Activated naive CD4-positive, alpha-beta T cell treated with anti-CD3 and anti-CD28 coated beads, Interleukin-2, amount 50 U/mL, for 24 hours (primary cell): ENCODE measurements at regions not wholly inside any gene's neighbourhood (a gene's known extent, or its start where the extent isn't known, plus 50 kb on each side); places are given as distances from the start of the nearest gene placed in this dataset.
"Not testable (repeated sequence)": the region's sequence is repeated elsewhere in the genome, so short reads cannot be mapped to it uniquely, and the experiment has no call there.

ENCODE experiments used
- H3K27ac Mint-ChIP-seq: one replicate; pipeline ENCODE4 v1.8.0; 2021; ENCODE audit warnings: mild to moderate bottlenecking, mixed read lengths
- H3K27me3 Mint-ChIP-seq: one replicate; pipeline ENCODE4 v1.8.0; 2021; ENCODE audit warnings: mixed read lengths
- H3K36me3 Mint-ChIP-seq: one replicate; pipeline ENCODE4 v1.8.0; 2021; ENCODE audit warnings: mixed read lengths
- H3K4me1 Mint-ChIP-seq: one replicate; pipeline ENCODE4 v1.8.0; 2021; ENCODE audit warnings: mixed read lengths
- H3K4me3 Mint-ChIP-seq: one replicate; pipeline ENCODE4 v1.8.0; 2021; ENCODE audit warnings: mild to moderate bottlenecking, mixed read lengths
- H3K9me3 Mint-ChIP-seq: one replicate; pipeline ENCODE4 v1.8.0; 2021; ENCODE audit warnings: mixed read lengths

- Mint-ChIP-seq H3K27me3 (no peaks in the 10 kb centered on the region), H3K9me3 (no peaks in the 10 kb centered on the region), H3K4me3 (no peak overlapping the region), H3K27ac (no peak overlapping the region), H3K36me3 (peaks cover 5% of the 10 kb centered on the region), H3K4me1 (peaks cover 6% of the 10 kb centered on the region)
Measured at GRCh38 chr9:75197561-75197960, 109.2 kb downstream of the OSTF1 start.

DNA sequence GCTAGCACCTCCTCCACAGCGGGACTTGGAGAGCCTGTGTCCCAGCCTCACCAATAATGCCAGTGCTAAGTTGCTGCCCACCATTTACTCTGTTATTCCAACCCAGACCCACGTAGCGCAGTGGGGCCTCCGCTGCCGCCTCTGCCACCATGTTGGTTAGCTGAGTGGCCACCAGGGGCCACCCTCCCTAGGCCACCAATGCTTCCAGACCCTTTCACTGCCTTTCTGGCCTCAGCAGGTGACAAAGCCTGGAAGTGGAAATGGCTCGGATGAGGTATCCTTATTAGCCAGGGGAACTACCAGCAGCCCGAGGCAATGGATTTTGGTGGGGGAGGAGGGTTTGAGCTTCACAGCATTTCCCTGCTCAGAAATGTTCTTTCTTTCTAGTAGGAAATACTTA is 110.1 kb downstream of the OSTF1 start:
- Mint-ChIP-seq H3K9me3 (no peaks in the 10 kb centered on the region), H3K27ac (no peak overlapping the region), H3K27me3 (no peaks in the 10 kb centered on the region), H3K36me3 (peaks cover 5% of the 10 kb centered on the region), H3K4me3 (no peak overlapping the region), H3K4me1 (peaks cover 6% of the 10 kb centered on the region)

- Mint-ChIP-seq H3K4me1 (peaks cover 6% of the 10 kb centered on the region), H3K27ac (no peak overlapping the region), H3K4me3 (no peak overlapping the region), H3K27me3 (no peaks in the 10 kb centered on the region), H3K36me3 (no peaks in the 10 kb centered on the region), H3K9me3 (no peaks in the 10 kb centered on the region)
Measured at GRCh38 chr9:75200892-75201470, 112.7 kb downstream of the OSTF1 start.

GRCh38 chr9:75201480-75202209 is 113.3 kb downstream of the OSTF1 start:
- no peak overlapping the region for H3K27ac Mint-ChIP-seq

GRCh38 chr9:75207997-75208396 is 119.7 kb downstream of the OSTF1 start:
- peaks cover 12% of the 10 kb centered on the region for H3K36me3 Mint-ChIP-seq
- H3K4me3 Mint-ChIP-seq, H3K27me3 Mint-ChIP-seq, H3K9me3 Mint-ChIP-seq, H3K4me1 Mint-ChIP-seq, H3K27ac Mint-ChIP-seq: not testable (repeated sequence)

More at GRCh38 chr9:75201480-75202209, 113.3 kb downstream of the OSTF1 start:
- no peaks in the 10 kb centered on the region for H3K9me3 Mint-ChIP-seq
- no peak overlapping the region for H3K4me3 Mint-ChIP-seq
- no peaks in the 10 kb centered on the region for H3K27me3 Mint-ChIP-seq
- H3K4me1 Mint-ChIP-seq = peaks cover 6% of the 10 kb centered on the region
- no peaks in the 10 kb centered on the region for H3K36me3 Mint-ChIP-seq

GRCh38 chr9:75210215-75210614 is 121.9 kb downstream of the OSTF1 start:
- H3K27ac Mint-ChIP-seq = no peak overlapping the region
- H3K36me3 Mint-ChIP-seq = peaks cover 15% of the 10 kb centered on the region
- no peaks in the 10 kb centered on the region for H3K27me3 Mint-ChIP-seq
- no peaks in the 10 kb centered on the region for H3K4me1 Mint-ChIP-seq
- H3K9me3 Mint-ChIP-seq = no peaks in the 10 kb centered on the region
- no peak overlapping the region for H3K4me3 Mint-ChIP-seq

GRCh38 chr9:75213765-75214164 is 125.5 kb downstream of the OSTF1 start:
- H3K9me3 Mint-ChIP-seq = no peaks in the 10 kb centered on the region
- H3K27ac Mint-ChIP-seq = no peak overlapping the region
- H3K27me3 Mint-ChIP-seq = no peaks in the 10 kb centered on the region
- no peak overlapping the region for H3K4me3 Mint-ChIP-seq
- H3K36me3 Mint-ChIP-seq = peaks cover 15% of the 10 kb centered on the region
- no peaks in the 10 kb centered on the region for H3K4me1 Mint-ChIP-seq

DNA sequence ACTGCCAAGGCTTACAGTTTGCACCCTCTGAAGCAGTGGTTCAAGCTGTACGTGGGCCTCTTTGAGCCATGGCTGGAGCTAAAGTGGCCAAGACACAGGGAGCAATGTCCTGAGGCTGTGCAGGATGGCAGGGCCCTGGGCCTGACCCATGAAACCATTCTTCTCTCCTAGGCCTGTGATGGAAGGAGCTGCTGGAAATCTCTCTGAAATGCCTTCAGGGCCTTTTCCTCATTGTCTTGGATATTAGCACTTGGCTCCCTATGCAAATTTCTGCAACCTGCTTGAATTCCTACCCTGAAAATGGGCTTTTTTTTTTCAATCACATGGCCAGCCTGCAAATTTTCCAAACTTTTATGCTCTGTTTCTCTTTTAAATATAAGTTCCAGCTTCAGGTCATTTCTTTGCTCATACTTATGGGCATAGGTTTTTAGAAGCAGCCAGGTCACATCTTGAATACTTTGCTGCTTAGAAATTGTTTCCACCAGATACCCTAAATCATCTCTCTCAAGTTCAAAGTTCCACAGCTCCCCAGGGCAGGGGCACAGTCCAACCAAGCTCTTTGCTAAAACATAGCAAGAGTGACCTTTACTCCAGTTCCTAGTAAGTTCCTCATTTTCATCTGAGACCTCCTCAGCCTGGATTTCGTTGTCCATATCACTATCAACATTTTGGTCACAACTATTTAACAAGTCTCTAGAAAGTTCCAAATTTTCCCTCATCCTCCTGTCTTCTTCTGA is 138.3 kb downstream of the OSTF1 start:
- H3K9me3 Mint-ChIP-seq = peaks cover 15% of the 10 kb centered on the region
- no peak overlapping the region for H3K27ac Mint-ChIP-seq
- no peak overlapping the region for H3K4me3 Mint-ChIP-seq
- H3K36me3 Mint-ChIP-seq = peaks cover 33% of the 10 kb centered on the region
- no peaks in the 10 kb centered on the region for H3K27me3 Mint-ChIP-seq
- H3K4me1 Mint-ChIP-seq = no peaks in the 10 kb centered on the region

GRCh38 chr9:75228893-75229292 is 140.6 kb downstream of the OSTF1 start:
- H3K4me1 Mint-ChIP-seq = no peaks in the 10 kb centered on the region
- no peaks in the 10 kb centered on the region for H3K27me3 Mint-ChIP-seq
- H3K36me3 Mint-ChIP-seq = peaks cover 31% of the 10 kb centered on the region
- no peak overlapping the region for H3K27ac Mint-ChIP-seq
- H3K4me3 Mint-ChIP-seq = no peak overlapping the region
- H3K9me3 Mint-ChIP-seq = peaks cover 15% of the 10 kb centered on the region

- H3K4me3 Mint-ChIP-seq = no peak overlapping the region
- H3K4me1 Mint-ChIP-seq = no peaks in the 10 kb centered on the region
- H3K36me3 Mint-ChIP-seq = peaks cover 27% of the 10 kb centered on the region
- H3K27me3 Mint-ChIP-seq = no peaks in the 10 kb centered on the region
- peaks cover 11% of the 10 kb centered on the region for H3K9me3 Mint-ChIP-seq
- H3K27ac Mint-ChIP-seq = no peak overlapping the region
Measured at GRCh38 chr9:75229605-75230332, 141.5 kb downstream of the OSTF1 start.

DNA sequence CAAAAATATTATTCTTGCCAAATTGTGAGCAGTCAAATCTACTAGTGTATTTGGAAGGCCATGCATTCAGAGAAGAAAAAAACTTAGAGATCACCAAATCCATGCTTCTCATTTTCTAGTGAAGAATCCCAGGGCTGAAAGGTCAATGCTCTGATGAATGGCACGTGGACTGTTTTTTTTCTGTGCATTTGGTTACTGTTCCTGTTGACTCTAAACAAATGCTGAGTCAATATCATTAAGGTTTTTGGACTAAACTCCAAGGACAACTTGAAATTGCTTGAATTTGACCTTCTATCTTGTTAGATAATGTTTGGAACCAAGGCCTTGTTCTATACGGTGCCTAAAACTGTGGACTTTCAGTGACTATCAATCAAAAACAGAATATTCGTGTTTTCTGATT is 142.2 kb downstream of the OSTF1 start:
- Mint-ChIP-seq H3K9me3 (peaks cover 7% of the 10 kb centered on the region), H3K36me3 (peaks cover 22% of the 10 kb centered on the region), H3K27ac (no peak overlapping the region), H3K4me3 (no peak overlapping the region), H3K4me1 (no peaks in the 10 kb centered on the region), H3K27me3 (no peaks in the 10 kb centered on the region)

DNA sequence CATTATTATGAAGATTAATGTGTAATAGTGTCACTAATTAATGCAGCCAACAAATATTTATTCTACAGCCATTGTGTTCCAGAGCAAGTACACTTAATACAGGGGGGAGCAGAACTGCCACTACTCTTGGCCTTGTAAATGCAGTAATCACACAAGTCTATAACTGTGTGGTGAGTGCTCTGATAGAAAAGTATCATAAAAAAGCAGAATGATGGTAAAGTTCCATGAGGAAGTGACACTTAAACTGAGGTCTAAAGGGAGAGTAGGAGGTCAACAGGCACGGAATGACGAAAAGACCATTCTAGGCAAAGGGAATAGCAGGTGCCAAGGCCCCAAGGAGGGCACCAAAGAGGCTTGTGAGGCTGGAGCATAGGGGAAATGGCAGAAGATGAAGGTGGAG is 142.9 kb downstream of the OSTF1 start:
- Mint-ChIP-seq H3K36me3 (peaks cover 18% of the 10 kb centered on the region), H3K9me3 (peaks cover 7% of the 10 kb centered on the region), H3K4me1 (no peaks in the 10 kb centered on the region), H3K4me3 (no peak overlapping the region), H3K27me3 (no peaks in the 10 kb centered on the region), H3K27ac (no peak overlapping the region)

DNA sequence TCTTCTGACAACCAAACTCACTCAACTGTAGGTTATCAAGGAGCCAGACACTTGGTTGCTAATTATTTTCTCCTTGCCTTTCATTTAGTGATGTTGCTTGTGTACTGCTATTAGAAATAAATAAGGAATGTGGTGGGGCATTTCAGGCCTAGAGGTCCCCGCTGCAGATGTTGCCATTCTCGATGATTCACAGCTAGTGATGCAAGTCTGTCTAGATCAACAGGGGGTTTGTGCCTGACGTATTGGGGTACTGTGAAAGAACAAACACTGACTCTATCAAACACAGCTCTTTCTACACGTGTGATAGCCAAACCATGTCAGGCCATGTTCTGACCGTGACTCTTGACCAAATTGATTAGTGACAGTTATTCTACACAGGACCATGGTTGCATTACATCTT is 144.7 kb downstream of the OSTF1 start:
- Mint-ChIP-seq H3K4me1 (no peaks in the 10 kb centered on the region), H3K9me3 (no peaks in the 10 kb centered on the region), H3K27ac (no peak overlapping the region), H3K27me3 (no peaks in the 10 kb centered on the region), H3K36me3 (peaks cover 6% of the 10 kb centered on the region), H3K4me3 (no peak overlapping the region)

DNA sequence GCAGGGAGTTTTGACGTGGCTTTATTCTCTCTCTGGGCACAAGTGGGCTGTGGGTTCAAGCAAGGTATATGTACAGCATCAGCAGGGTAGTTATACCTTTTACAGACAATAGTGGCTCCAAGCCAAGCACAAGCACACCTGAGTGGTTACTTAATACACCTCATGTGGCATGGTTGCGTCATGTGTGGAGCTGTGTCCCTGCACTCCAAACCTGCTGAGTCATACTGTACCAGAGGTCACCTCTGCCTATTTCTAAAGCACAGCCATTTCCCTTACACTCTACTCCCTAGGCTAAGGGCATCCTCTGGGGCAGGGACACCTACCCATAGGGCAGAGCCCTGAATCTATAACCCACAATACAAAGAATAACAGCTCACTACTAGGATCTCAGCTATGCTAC is 147.3 kb downstream of the OSTF1 start:
- no peaks in the 10 kb centered on the region for H3K9me3 Mint-ChIP-seq
- no peaks in the 10 kb centered on the region for H3K4me1 Mint-ChIP-seq
- H3K36me3 Mint-ChIP-seq = peaks cover 1% of the 10 kb centered on the region
- H3K27ac Mint-ChIP-seq = no peak overlapping the region
- H3K4me3 Mint-ChIP-seq = no peak overlapping the region
- no peaks in the 10 kb centered on the region for H3K27me3 Mint-ChIP-seq

DNA sequence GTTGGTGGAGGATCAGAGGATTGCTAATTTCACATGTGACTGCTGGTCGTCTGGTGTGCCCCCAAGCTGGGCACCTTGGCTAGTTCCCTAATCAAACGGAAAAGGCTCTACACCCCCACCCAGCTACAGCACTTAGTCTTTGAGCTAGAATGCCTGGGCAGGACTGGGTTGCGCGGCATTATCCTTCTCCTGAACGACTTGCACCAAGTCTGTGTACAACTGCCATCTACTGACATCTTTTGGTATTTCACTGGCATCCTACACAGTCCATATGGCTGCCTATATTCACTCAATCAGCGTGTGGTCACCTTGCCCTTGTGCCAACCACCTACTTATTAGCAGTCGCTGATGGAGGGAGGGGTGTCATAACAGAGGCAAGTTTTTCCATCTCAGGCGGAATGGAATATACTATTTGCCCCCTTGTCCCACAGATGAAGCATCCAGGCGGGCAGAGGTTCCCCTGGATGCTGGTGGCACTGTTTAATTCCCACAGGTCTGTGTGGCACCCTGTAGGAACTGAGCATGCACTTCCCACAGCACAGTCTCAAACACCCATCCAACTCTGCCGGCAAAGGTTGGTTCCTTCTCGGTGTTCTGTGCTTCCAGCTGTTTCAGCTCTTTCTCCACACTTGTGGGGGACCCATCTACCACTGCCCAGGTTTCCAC is 150.1 kb downstream of the OSTF1 start:
- H3K27me3 Mint-ChIP-seq = no peaks in the 10 kb centered on the region
- H3K4me3 Mint-ChIP-seq = no peak overlapping the region
- H3K9me3 Mint-ChIP-seq = no peaks in the 10 kb centered on the region
- H3K36me3 Mint-ChIP-seq = peaks cover 1% of the 10 kb centered on the region
- no peak overlapping the region for H3K27ac Mint-ChIP-seq
- H3K4me1 Mint-ChIP-seq = no peaks in the 10 kb centered on the region
